ENCODE measurements at regions not wholly inside any gene's neighbourhood (a gene's known extent, or its start where the extent isn't known, plus 50 kb on each side); places are given as distances from the start of the nearest gene placed in this dataset.

GRCh38 chr6:11878029-11878428 is 99.4 kb upstream of the ADTRP start:
- Histone ChIP-seq H3K9ac (ENCODE audit: low read depth, low read length, poor library complexity) (no peak overlapping the region), H3K4me1 (ENCODE audit: control insufficient read depth in 2 of 2, insufficient read depth in 1 of 2, low read depth in 1 of 2, low read length in 2 of 2) (peaks cover 0 to 11% of the 10 kb centered on the region in 2 donors)

GRCh38 chr6:11876934-11877433 is 98.4 kb upstream of the ADTRP start:
- no peak overlapping the region for H2BK12ac ChIP-seq (ENCODE audit: low read length)
- no peaks in the 10 kb centered on the region for H3K36me3 ChIP-seq (replicated peaks in 1 of 2; ENCODE audit: control insufficient read depth in 2 of 2, insufficient read depth in 2 of 2, low read length in 2 of 2)
- WGBS, 2 donors (ENCODE audit: extremely low coverage in 2 of 2, insufficient read length in 2 of 2, insufficient replicate concordance in 1 of 2), result no CpG with 5 or more reads among the region's 10 CpGs
- H2BK120ac ChIP-seq (ENCODE audit: low read depth, low read length), result no peak overlapping the region
- no peak overlapping the region for H2BK15ac ChIP-seq (ENCODE audit: low read length)
- no peak overlapping the region for H4K91ac ChIP-seq (ENCODE audit: low read depth, low read length, poor library complexity)
- H3K18ac ChIP-seq (ENCODE audit: low read length), result no peak overlapping the region
- H2AFZ ChIP-seq (ENCODE audit: low read length), result no peak overlapping the region
- H3K4me3 ChIP-seq (ENCODE audit: low read length in 2 of 2), result no peak overlapping the region
- no peak overlapping the region for H3K14ac ChIP-seq (ENCODE audit: low read length)
- H3K9me3 ChIP-seq (replicated peaks in 1 of 2; ENCODE audit: control insufficient read depth in 2 of 2, insufficient read depth in 1 of 2, low read depth in 1 of 2, low read length in 2 of 2), result peaks cover 0 to 2% of the 10 kb centered on the region in 2 donors
- H4K8ac ChIP-seq (ENCODE audit: low read depth, low read length), result no peak overlapping the region
- H3K4me1 ChIP-seq (ENCODE audit: control insufficient read depth in 2 of 2, insufficient read depth in 1 of 2, low read depth in 1 of 2, low read length in 2 of 2), result peaks cover 0 to 11% of the 10 kb centered on the region in 2 donors
- no peaks in the 10 kb centered on the region for H3K79me1 ChIP-seq (ENCODE audit: low read depth, low read length)
- H3K4me2 ChIP-seq (ENCODE audit: insufficient read depth, low read length, poor library complexity, severe bottlenecking), result no peak overlapping the region
- no peak overlapping the region for H3K4ac ChIP-seq (ENCODE audit: low read length)
- H3K27ac ChIP-seq (replicated peaks; ENCODE audit: low read length), result no peak overlapping the region
- DNase-seq (ENCODE audit: low spot score), result no peak
- H2AK5ac ChIP-seq (ENCODE audit: low read depth, low read length), result no peak overlapping the region
- H3K9ac ChIP-seq (ENCODE audit: low read depth, low read length, poor library complexity), result no peak overlapping the region
- no peak overlapping the region for H2BK5ac ChIP-seq (ENCODE audit: low read length)
- H3K27me3 ChIP-seq (ENCODE audit: control insufficient read depth in 3 of 3, insufficient read depth in 3 of 3, low read depth in 1 of 3, low read length in 3 of 3), result no peaks in the 10 kb centered on the region
- H3K23ac ChIP-seq (ENCODE audit: low read depth, low read length, poor library complexity), result no peak overlapping the region

More at GRCh38 chr6:11878029-11878428, 99.4 kb upstream of the ADTRP start:
- no CpG with 5 or more reads among the region's 3 CpGs for WGBS, 2 donors (ENCODE audit: extremely low coverage in 2 of 2, insufficient read length in 2 of 2, insufficient replicate concordance in 1 of 2)
- no peak overlapping the region for H2BK120ac ChIP-seq (ENCODE audit: low read depth, low read length)
- no peak overlapping the region for H3K23ac ChIP-seq (ENCODE audit: low read depth, low read length, poor library complexity)
- DNase-seq (ENCODE audit: low spot score), result no peak
- no peaks in the 10 kb centered on the region for H3K36me3 ChIP-seq (replicated peaks in 1 of 2; ENCODE audit: control insufficient read depth in 2 of 2, insufficient read depth in 2 of 2, low read length in 2 of 2)
- H3K4me3 ChIP-seq (ENCODE audit: low read length in 2 of 2), result no peak overlapping the region
- no peaks in the 10 kb centered on the region for H3K27me3 ChIP-seq (ENCODE audit: control insufficient read depth in 3 of 3, insufficient read depth in 3 of 3, low read depth in 1 of 3, low read length in 3 of 3)
- H2AK5ac ChIP-seq (ENCODE audit: low read depth, low read length), result no peak overlapping the region
- no peak overlapping the region for H2BK12ac ChIP-seq (ENCODE audit: low read length)
- no peak overlapping the region for H3K14ac ChIP-seq (ENCODE audit: low read length)
- H3K4me2 ChIP-seq (ENCODE audit: insufficient read depth, low read length, poor library complexity, severe bottlenecking), result no peak overlapping the region
- no peak overlapping the region for H2BK15ac ChIP-seq (ENCODE audit: low read length)
- no peak overlapping the region for H2BK5ac ChIP-seq (ENCODE audit: low read length)
- H4K8ac ChIP-seq (ENCODE audit: low read depth, low read length), result no peak overlapping the region
- H2AFZ ChIP-seq (ENCODE audit: low read length), result no peak overlapping the region
- H3K9me3 ChIP-seq (replicated peaks in 1 of 2; ENCODE audit: control insufficient read depth in 2 of 2, insufficient read depth in 1 of 2, low read depth in 1 of 2, low read length in 2 of 2), result peaks cover 0 to 2% of the 10 kb centered on the region in 2 donors
- H3K18ac ChIP-seq (ENCODE audit: low read length), result no peak overlapping the region
- no peak overlapping the region for H3K27ac ChIP-seq (replicated peaks; ENCODE audit: low read length)
- H3K79me1 ChIP-seq (ENCODE audit: low read depth, low read length), result no peaks in the 10 kb centered on the region
- H4K91ac ChIP-seq (ENCODE audit: low read depth, low read length, poor library complexity), result no peak overlapping the region
- no peak overlapping the region for H3K4ac ChIP-seq (ENCODE audit: low read length)

GRCh38 chr6:11875325-11876109 is 96.9 kb upstream of the ADTRP start:
- H2BK12ac ChIP-seq (ENCODE audit: low read length), result no peak overlapping the region
- H2BK15ac ChIP-seq (ENCODE audit: low read length), result no peak overlapping the region
- H2BK5ac ChIP-seq (ENCODE audit: low read length), result no peak overlapping the region
- H4K91ac ChIP-seq (ENCODE audit: low read depth, low read length, poor library complexity), result no peak overlapping the region
- no peak overlapping the region for H3K18ac ChIP-seq (ENCODE audit: low read length)
- no peaks in the 10 kb centered on the region for H3K36me3 ChIP-seq (replicated peaks in 1 of 2; ENCODE audit: control insufficient read depth in 2 of 2, insufficient read depth in 2 of 2, low read length in 2 of 2)
- peaks cover 0 to 11% of the 10 kb centered on the region in 2 donors for H3K4me1 ChIP-seq (ENCODE audit: control insufficient read depth in 2 of 2, insufficient read depth in 1 of 2, low read depth in 1 of 2, low read length in 2 of 2)
- no peaks in the 10 kb centered on the region for H3K27me3 ChIP-seq (ENCODE audit: control insufficient read depth in 3 of 3, insufficient read depth in 3 of 3, low read depth in 1 of 3, low read length in 3 of 3)
- no peak overlapping the region for H2AFZ ChIP-seq (ENCODE audit: low read length)
- peak; percentile 20 for DNase-seq (ENCODE audit: low spot score)
- no peak overlapping the region for H4K8ac ChIP-seq (ENCODE audit: low read depth, low read length)
- H2AK5ac ChIP-seq (ENCODE audit: low read depth, low read length), result no peak overlapping the region
- H3K79me1 ChIP-seq (ENCODE audit: low read depth, low read length), result no peaks in the 10 kb centered on the region
- peaks cover 0 to 4% of the 10 kb centered on the region in 2 donors for H3K9me3 ChIP-seq (replicated peaks in 1 of 2; ENCODE audit: control insufficient read depth in 2 of 2, insufficient read depth in 1 of 2, low read depth in 1 of 2, low read length in 2 of 2)
- H3K4ac ChIP-seq (ENCODE audit: low read length), result no peak overlapping the region
- no CpG with 5 or more reads among the region's 9 CpGs for WGBS, 2 donors (ENCODE audit: extremely low coverage in 2 of 2, insufficient read length in 2 of 2, insufficient replicate concordance in 1 of 2)
- peak overlapping the region; percentile 56 for H3K27ac ChIP-seq (replicated peaks; ENCODE audit: low read length)
- H2BK120ac ChIP-seq (ENCODE audit: low read depth, low read length), result no peak overlapping the region
- H3K4me2 ChIP-seq (ENCODE audit: insufficient read depth, low read length, poor library complexity, severe bottlenecking), result no peak overlapping the region
- H3K23ac ChIP-seq (ENCODE audit: low read depth, low read length, poor library complexity), result no peak overlapping the region
- H3K9ac ChIP-seq (ENCODE audit: low read depth, low read length, poor library complexity), result no peak overlapping the region
- H3K14ac ChIP-seq (ENCODE audit: low read length), result no peak overlapping the region
- H3K4me3 ChIP-seq (ENCODE audit: low read length in 2 of 2), result no peak overlapping the region

GRCh38 chr6:11869672-11870340 is 91.2 kb upstream of the ADTRP start:
- H3K4ac ChIP-seq (ENCODE audit: low read length), result no peak overlapping the region
- H2AK5ac ChIP-seq (ENCODE audit: low read depth, low read length), result no peak overlapping the region
- H4K91ac ChIP-seq (ENCODE audit: low read depth, low read length, poor library complexity), result no peak overlapping the region
- DNase-seq (ENCODE audit: low spot score), result no peak
- H3K4me1 ChIP-seq (ENCODE audit: control insufficient read depth in 2 of 2, insufficient read depth in 1 of 2, low read depth in 1 of 2, low read length in 2 of 2), result no peaks in the 10 kb centered on the region
- no CpG with 5 or more reads among the region's 8 CpGs for WGBS, 2 donors (ENCODE audit: extremely low coverage in 2 of 2, insufficient read length in 2 of 2, insufficient replicate concordance in 1 of 2)
- H3K79me1 ChIP-seq (ENCODE audit: low read depth, low read length), result no peaks in the 10 kb centered on the region
- no peak overlapping the region for H3K27ac ChIP-seq (replicated peaks; ENCODE audit: low read length)
- H4K8ac ChIP-seq (ENCODE audit: low read depth, low read length), result no peak overlapping the region
- H2BK12ac ChIP-seq (ENCODE audit: low read length), result no peak overlapping the region
- H3K23ac ChIP-seq (ENCODE audit: low read depth, low read length, poor library complexity), result no peak overlapping the region
- no peak overlapping the region for H2BK15ac ChIP-seq (ENCODE audit: low read length)
- H3K27me3 ChIP-seq (ENCODE audit: control insufficient read depth in 3 of 3, insufficient read depth in 3 of 3, low read depth in 1 of 3, low read length in 3 of 3), result no peaks in the 10 kb centered on the region
- H3K4me3 ChIP-seq (ENCODE audit: low read length in 2 of 2), result no peak overlapping the region
- H3K36me3 ChIP-seq (replicated peaks in 1 of 2; ENCODE audit: control insufficient read depth in 2 of 2, insufficient read depth in 2 of 2, low read length in 2 of 2), result no peaks in the 10 kb centered on the region
- no peak overlapping the region for H3K14ac ChIP-seq (ENCODE audit: low read length)
- H3K9me3 ChIP-seq (replicated peaks in 1 of 2; ENCODE audit: control insufficient read depth in 2 of 2, insufficient read depth in 1 of 2, low read depth in 1 of 2, low read length in 2 of 2), result peaks cover 0 to 3% of the 10 kb centered on the region in 2 donors
- H3K18ac ChIP-seq (ENCODE audit: low read length), result no peak overlapping the region
- H3K4me2 ChIP-seq (ENCODE audit: insufficient read depth, low read length, poor library complexity, severe bottlenecking), result no peak overlapping the region
- no peak overlapping the region for H2BK5ac ChIP-seq (ENCODE audit: low read length)
- no peak overlapping the region for H2AFZ ChIP-seq (ENCODE audit: low read length)
- H2BK120ac ChIP-seq (ENCODE audit: low read depth, low read length), result no peak overlapping the region
- H3K9ac ChIP-seq (ENCODE audit: low read depth, low read length, poor library complexity), result no peak overlapping the region
